ENCODE measurements at regions not wholly inside any gene's neighbourhood (a gene's known extent, or its start where the extent isn't known, plus 50 kb on each side); places are given as distances from the start of the nearest gene placed in this dataset.

DNA sequence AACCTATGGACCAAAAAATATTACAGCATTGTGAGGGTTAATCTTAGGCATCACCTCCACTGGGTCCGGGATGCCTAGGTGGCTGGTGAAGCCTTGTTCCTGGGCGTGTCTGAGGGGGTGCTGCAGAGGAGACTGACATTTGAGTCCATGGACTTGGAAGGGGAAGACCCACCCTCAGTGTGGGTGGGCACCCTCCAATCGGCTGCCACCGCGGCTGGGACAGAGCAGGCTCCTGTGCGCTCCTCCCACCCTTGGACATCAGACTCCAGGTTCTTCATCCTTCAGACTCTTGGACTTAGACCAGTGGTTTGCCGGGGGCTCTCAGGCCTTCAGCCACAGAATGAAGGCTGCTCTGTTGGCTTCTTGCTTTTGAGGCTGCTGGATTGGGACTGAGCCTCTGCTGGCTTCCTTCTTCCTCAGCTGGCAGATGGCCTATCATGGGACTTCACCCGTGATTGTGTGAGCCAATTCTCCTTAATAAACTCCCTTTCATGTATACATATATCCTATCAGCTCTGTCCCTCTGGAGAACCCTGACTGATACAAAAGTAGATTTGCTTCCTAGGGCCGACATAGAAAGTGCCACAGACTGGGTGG, 113.1 kb downstream of the TTLL2 start:
- Histone ChIP-seq H3K4me1 (ENCODE audit: low read depth) (peaks cover 12% of the 10 kb centered on the region), H3K9me3 (ENCODE audit: low read depth) (no peaks in the 10 kb centered on the region), H3K27me3 (no peaks in the 10 kb centered on the region), H3K36me3 (no peaks in the 10 kb centered on the region), H3K27ac (no peak overlapping the region), H3K4me3 (no peak overlapping the region)
- peak in 1 of 2 donors; percentile 7 for DNase-seq (ENCODE audit: low read depth in 1 of 2, low spot score in 1 of 2)
- TF ChIP-seq, protein P1, sequence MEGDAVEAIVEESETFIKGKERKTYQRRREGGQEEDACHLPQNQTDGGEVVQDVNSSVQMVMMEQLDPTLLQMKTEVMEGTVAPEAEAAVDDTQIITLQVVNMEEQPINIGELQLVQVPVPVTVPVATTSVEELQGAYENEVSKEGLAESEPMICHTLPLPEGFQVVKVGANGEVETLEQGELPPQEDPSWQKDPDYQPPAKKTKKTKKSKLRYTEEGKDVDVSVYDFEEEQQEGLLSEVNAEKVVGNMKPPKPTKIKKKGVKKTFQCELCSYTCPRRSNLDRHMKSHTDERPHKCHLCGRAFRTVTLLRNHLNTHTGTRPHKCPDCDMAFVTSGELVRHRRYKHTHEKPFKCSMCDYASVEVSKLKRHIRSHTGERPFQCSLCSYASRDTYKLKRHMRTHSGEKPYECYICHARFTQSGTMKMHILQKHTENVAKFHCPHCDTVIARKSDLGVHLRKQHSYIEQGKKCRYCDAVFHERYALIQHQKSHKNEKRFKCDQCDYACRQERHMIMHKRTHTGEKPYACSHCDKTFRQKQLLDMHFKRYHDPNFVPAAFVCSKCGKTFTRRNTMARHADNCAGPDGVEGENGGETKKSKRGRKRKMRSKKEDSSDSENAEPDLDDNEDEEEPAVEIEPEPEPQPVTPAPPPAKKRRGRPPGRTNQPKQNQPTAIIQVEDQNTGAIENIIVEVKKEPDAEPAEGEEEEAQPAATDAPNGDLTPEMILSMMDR (IDR thresholded peaks at IDR 0.05; ENCODE audit: low read depth, low read length): no peak

DNA sequence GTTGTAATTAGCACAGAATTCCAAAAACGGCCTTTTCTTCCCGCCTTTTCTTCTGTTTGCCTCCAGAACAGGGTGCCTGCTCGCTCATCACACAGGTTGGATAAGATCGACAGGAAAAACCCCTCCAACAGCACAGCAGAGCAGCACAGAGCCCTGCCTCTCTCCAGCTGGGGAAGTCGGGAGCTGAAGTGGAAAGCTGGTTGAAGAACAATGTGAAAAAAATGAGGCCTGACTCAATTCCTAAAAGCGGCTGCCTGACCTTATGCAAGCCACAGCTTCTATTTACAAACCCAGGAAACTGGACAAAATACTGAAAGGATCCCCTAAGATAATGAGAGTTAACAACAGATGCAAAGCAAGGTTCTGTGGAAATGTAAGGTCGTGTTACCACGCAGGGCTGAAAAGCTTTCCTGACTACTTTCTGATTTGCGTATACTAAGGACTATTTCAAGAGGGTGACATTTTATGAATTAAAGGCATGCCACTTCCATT, 116.9 kb downstream of the TTLL2 start:
- no peak overlapping the region for H3K4me3 ChIP-seq
- H3K27ac ChIP-seq: peak overlapping the region; percentile 16
- H3K4me1 ChIP-seq (ENCODE audit: low read depth): peaks cover 12% of the 10 kb centered on the region
- no peaks in the 10 kb centered on the region for H3K27me3 ChIP-seq
- peak; percentile 11 to 42 for DNase-seq (ENCODE audit: low read depth in 1 of 2, low spot score in 1 of 2)
- H3K36me3 ChIP-seq: no peaks in the 10 kb centered on the region
- H3K9me3 ChIP-seq (ENCODE audit: low read depth): no peaks in the 10 kb centered on the region
- TF ChIP-seq, protein P1 (IDR thresholded peaks at IDR 0.05; ENCODE audit: low read depth, low read length): no peak

DNA sequence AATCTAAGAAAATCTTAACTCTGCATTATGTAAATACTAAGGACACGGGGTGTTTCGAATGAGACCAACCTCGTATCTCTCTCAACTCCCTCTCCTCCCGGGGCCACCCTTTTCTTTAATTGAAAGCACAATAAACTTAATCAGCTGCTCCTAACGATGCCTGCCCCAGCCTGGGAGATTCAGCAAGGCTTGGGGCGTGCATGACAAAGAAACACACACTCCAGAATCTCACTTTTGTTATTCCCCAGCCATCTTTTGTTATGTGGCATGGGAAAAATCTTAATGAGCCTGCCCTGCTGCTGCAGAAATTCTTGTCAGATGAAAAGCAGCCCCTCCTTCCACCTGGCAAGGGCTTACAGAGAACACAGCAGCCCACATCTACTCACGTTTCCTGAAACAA, 117.4 kb downstream of the TTLL2 start:
- Histone ChIP-seq H3K27ac (peak overlapping the region; percentile 16), H3K4me1 (ENCODE audit: low read depth) (peaks cover 12% of the 10 kb centered on the region)
- TF ChIP-seq, protein P1 (IDR thresholded peaks at IDR 0.05; ENCODE audit: low read depth, low read length): no peak

DNA sequence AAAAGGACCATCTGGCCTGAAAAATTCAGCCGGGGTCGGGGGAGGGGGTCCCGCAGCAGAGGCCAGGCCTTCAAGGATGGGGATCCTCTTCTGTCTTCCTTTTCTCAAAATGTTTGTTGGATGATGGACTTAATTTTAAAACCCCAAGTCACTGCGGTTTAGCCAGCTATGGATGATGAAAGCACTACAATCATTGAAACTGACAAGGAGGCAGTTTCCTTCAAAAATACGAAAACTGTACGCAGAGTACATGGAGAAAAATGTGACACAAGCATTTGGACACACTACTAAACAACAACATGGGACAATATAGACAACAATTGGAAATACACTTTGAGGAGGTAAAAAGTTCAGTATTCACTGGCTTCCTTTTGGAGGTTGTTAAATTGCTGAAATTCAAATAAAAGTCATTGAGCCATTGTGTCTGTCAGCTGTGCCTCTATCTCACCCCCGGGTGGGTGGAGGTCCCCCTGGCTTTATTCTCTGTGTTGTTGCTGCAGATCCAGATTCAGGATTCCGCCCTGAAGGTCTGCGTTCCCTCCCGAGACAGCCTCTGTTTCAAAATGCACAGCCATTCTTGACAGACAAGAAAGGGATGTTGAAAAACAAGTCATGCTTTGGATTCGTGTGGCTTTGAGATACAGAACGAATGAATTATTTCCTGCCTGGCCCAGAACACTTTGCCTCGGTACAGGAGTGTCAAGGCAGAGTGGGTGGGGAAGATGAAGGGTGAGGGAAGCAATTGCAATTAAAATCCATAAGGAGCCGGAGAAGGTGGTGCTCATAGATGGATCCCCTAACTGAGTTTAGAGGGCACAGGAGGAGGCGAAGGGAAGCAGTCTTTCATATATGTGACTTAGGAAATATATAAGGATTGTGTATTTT, 118.2 kb downstream of the TTLL2 start:
- no peak for DNase-seq (ENCODE audit: low read depth in 1 of 2, low spot score in 1 of 2)
- no peak overlapping the region for H3K27ac ChIP-seq
- H3K4me1 ChIP-seq (ENCODE audit: low read depth): peaks cover 12% of the 10 kb centered on the region
- no peaks in the 10 kb centered on the region for H3K36me3 ChIP-seq
- TF ChIP-seq, protein P1 (IDR thresholded peaks at IDR 0.05; ENCODE audit: low read depth, low read length): no peak
- no peak overlapping the region for H3K4me3 ChIP-seq
- H3K27me3 ChIP-seq: no peaks in the 10 kb centered on the region
- H3K9me3 ChIP-seq (ENCODE audit: low read depth): no peaks in the 10 kb centered on the region

More for the DNA sequence above, 117.4 kb downstream of the TTLL2 start:
- peak in 1 of 2 donors; percentile 53 for DNase-seq (ENCODE audit: low read depth in 1 of 2, low spot score in 1 of 2)
- Histone ChIP-seq H3K9me3 (ENCODE audit: low read depth) (no peaks in the 10 kb centered on the region), H3K36me3 (no peaks in the 10 kb centered on the region), H3K27me3 (no peaks in the 10 kb centered on the region), H3K4me3 (no peak overlapping the region)

DNA sequence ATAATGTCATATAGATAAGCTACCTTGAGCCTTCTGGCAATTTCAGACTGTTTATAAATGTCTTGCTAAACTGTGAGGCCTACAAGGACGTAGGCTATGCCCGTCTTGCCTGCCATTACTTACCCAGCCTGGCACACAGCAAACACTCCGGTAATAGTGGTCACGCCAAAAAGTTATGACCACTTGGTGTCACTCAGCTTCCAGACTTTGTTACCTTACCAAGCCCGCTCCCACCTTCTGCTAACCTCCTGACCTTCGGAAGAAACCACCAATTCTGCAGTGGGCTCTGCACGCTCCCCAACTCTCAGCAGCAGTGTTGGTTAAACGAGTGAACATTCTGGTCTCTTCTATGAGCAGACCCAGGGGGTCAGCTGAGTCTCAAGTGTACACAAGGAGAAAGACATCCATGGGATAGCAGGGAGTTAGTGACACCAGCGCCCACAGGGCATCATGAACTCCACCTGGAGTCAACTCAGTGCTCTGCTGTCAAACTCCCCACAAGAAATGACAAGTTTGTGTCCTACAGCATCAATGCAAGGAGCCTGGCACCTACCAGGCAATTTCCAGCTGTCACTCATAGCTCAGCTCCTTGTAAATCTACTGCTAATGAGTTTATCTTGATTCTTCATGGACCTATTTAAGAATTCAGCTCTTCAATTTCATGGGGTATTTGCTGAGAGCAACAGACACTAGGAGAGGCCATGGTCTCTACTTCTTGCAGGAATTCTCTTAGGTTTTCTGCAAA, 119.9 kb downstream of the TTLL2 start:
- Histone ChIP-seq H3K36me3 (no peaks in the 10 kb centered on the region), H3K27me3 (no peaks in the 10 kb centered on the region), H3K9me3 (ENCODE audit: low read depth) (no peaks in the 10 kb centered on the region), H3K4me3 (no peak overlapping the region), H3K27ac (no peak overlapping the region), H3K4me1 (ENCODE audit: low read depth) (peaks cover 12% of the 10 kb centered on the region)
- TF ChIP-seq, protein P1 (IDR thresholded peaks at IDR 0.05; ENCODE audit: low read depth, low read length): no peak
- DNase-seq (ENCODE audit: low read depth in 1 of 2, low spot score in 1 of 2): no peak

Data from cardiac muscle cell (in vitro differentiated cells and primary cell).